GM21515 (cell line): ENCODE measurements at regions not wholly inside any gene's neighbourhood (a gene's known extent, or its start where the extent isn't known, plus 50 kb on each side); places are given as distances from the start of the nearest gene placed in this dataset.

Experiments used
- ATAC-seq: cut with Tn5 transposase; IDR thresholded peaks from one replicate; pipeline ENCODE4 v1.9.1; 2021; ENCODE audit not compliant: unreplicated experiment

DNA sequence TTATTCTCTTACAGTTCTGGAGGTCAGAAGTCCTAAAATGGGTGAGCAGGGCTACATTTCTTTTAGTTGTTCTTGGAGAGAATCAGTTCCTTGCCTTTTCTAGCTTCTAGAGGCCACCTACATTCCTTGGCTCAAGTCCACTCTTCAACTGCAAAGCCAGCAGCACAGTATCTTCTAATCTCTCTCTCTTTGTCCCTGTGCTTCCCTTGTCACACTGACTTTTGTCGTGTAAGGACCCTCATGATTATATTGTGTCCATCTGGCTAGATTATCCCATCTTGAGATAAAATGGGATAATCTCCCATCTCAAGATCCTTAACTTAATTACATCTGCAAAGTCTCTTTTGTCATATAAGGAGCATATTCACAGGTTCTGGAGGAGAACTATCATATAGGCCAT lies 359.0 kb downstream of the ADRA2A start:
- no peak for ATAC-seq

GRCh38 chr10:111439034-111439842 lies 362.4 kb downstream of the ADRA2A start:
- ATAC-seq: no peak

- no peak for ATAC-seq
These were observed 363.7 kb downstream of the ADRA2A start for GRCh38 chr10:111440501-111440900.

DNA sequence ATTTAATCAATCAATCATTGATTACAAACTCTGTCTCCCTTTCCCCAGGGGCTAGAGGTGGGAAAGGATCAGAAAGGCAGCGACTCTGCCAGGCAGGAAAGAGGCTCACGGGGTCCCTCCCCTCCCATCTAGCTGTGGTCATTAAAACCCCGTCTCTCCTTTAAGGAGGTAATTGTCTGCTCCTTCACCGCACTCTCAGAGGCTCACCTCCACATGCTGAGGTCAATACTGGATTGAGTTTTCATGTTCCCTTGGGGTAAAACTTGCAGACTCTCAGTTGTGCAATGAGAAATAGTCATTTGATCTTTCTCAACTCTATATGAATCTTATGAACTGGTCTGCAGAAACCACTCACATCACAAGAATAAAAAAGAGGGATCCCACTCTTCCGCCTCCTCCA lies 368.8 kb downstream of the ADRA2A start:
- no peak for ATAC-seq

DNA sequence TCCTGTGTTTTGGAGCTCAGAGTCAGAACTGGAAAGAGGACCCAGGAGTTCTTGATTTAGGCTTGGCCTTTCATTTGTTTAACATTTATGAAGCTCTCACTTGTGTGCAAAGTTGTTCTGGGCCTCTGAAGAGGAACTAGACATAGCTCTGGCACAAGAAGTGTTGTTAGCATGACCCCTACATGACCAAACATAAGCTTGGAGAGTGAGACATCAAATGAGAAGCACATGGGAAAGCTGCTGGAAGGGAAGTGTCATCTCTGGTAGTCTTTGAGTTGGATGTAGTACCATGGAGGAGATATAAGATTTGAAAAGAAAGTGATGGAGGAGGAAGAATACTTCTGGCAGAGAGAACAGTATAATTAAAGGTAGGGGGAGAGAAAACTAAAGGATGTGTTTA lies 370.1 kb downstream of the ADRA2A start:
- no peak for ATAC-seq

- no peak for ATAC-seq
These were observed 375.3 kb downstream of the ADRA2A start for GRCh38 chr10:111452153-111452552.

- ATAC-seq: no peak
These were observed 379.1 kb downstream of the ADRA2A start for GRCh38 chr10:111455776-111456426.

DNA sequence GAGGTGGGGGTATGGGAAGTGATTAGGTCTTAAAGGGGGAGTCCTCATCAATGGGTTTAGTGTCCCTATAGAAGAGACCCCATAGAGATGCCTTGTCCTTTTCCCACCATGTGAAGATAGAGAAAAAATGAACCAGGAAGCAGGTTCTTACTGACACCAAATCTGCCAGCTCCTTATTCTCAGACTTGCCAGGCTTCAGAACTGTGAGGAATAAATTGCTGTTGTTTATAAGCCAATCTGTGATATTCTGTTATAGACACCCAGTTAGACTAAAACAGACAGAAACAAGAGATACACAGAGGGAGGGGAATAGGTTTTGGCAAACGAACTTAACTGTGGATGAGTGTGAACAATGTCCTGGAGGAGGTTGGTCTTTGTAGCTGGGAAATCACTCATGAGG lies 381.4 kb downstream of the ADRA2A start:
- no peak for ATAC-seq

- no peak for ATAC-seq
These were observed 383.1 kb downstream of the ADRA2A start for GRCh38 chr10:111459967-111460366.

DNA sequence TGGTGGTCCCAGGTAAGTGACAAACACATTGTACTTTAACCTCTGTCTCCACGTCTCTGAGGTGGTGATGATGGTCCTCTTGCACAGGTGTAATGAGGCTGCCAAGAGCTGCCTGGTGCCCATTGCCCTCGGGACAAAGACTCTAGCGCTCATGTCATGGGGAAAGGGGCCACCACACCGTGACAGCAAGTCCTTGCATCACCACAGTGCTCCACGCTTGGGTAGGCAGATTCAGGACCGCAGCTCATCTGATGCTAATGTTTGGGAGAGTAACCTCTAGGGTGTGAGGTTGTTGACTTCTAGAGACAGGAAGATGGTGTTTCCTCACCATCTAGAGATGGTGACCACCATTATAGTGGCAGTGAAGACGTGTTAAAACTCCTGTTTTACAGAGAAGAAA lies 395.6 kb downstream of the ADRA2A start:
- no peak for ATAC-seq

GRCh38 chr10:111473361-111473760 lies 396.5 kb downstream of the ADRA2A start:
- no peak for ATAC-seq

DNA sequence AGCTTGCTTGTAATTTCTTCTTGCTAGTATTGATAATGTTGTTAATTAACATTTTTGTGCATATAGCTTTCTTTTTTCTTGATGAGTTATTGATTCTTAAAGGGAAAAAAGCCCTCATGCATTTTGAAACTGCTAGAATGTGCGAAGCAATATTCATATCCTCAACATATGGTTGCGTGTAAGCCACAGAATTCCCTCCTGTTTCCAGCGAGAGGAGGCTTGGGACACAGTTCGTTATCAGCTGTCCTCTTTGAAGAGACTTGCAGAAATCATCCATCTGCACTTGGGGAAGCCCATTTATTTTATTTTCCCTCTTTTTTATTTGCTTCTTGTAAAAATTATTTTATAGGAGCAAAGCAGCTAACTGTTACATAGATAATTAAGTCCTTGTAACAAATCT lies 398.0 kb downstream of the ADRA2A start:
- ATAC-seq: no peak

DNA sequence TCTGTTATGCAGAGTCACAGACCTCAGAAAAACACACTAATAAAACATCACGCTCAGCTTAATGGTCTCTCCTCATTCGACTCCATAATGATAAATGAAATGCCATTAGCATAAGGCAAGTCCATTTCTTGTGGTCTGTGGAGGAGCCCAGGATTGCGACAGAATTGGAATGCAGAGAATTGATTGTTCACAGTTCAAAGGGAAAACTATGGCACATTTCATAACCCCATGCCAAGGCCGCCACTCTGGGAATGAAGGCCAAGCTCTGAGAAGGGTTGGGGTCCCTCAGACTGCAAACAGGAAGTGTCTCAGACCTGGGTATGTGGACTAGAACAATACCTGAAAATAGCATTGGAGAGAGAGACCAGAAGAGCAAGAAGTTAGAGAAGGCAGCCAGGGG lies 398.9 kb downstream of the ADRA2A start:
- ATAC-seq: no peak

DNA sequence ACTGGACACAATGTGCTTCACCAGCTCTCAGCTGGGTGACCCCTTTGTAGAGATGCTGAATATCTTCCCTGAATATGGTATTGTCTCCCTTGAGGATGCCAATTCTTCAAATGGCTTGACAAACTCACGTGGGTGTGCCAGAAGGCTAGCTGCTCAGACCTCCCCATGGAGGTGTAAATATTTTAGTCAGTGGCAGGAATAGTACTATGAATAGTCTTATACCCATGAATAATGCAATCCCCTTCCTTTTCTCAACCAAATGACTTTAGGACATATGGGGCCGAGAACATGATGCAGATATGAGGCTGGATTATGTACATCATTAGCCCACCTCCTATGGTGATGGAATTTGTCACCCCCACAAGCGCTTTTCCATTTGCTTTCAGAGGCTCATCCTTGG lies 401.8 kb downstream of the ADRA2A start:
- ATAC-seq: no peak

DNA sequence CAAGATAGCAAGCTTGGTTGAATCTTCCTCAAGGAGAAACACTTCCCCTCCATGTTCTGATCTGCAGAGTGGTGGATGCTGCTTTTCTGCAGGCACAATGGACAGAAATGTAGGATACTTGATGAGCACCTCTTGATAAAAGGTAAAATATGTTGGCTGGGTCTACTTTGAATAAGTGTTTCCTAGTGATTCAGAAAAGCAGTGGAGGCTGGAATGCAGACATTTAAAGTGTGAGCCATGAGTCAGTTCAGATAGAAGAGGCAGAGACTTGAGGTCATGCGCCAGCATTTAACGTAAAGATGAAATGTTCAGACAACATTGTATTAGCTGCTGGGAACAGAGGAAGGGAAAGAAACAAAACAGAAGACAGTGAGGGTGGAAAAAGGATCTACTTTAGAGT lies 403.1 kb downstream of the ADRA2A start:
- no peak for ATAC-seq

DNA sequence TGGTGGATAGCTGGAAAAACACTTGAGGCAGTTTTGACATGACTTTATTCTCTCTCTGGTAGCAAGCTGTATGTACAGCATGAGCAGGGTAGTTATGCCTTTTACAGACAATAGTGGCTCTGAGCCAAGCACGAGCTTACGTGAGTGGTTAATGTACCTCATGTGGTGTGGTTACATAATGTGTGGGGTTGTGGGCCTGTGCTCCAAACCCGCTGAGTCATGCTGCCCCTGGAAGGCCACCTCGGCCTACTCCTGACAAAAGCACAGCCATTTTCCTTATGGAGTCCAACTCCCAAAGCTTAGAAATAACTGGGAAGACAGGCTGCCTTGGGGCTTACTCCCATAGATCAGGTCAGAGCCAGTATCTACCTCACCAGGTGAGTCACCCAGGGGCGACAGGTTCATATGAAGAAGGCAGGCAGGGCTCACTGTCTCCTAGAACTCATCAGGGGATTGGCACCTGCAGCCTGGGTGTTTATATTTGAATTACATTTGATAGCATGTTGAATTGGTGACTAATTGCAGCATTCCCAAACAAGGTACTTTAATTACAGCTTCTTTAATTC lies 404.5 kb downstream of the ADRA2A start:
- no peak for ATAC-seq

GRCh38 chr10:111481866-111482265 lies 405.0 kb downstream of the ADRA2A start:
- no peak for ATAC-seq

DNA sequence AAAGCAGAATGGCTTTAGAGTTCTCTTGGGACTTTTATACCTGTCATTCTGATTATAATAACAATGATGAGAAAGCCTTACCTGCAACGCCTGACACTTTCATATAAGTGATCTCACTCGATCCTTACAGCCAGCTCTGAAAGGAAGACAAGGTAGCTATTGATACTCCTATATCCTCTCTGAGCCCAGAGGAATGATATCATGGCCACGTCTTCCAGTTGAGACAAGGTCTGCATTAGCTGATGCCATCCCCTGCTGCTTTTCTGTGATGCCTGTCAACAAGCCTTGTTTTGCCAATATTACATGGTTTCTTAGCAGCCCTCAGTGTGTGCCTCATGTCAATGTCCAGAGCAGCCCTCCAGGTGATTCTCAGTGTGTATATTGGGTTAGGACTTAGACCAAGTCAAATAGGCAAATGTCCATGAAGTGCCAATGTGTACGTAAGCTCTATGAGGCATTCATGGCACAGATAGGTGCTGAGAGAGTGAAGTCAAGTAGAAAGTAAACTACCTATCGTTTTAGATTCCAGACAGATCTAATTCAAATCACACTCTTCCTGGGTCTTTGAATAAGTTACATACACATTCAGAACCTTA lies 405.9 kb downstream of the ADRA2A start:
- no peak for ATAC-seq

GRCh38 chr10:111485767-111486166 lies 408.9 kb downstream of the ADRA2A start:
- ATAC-seq: no peak

DNA sequence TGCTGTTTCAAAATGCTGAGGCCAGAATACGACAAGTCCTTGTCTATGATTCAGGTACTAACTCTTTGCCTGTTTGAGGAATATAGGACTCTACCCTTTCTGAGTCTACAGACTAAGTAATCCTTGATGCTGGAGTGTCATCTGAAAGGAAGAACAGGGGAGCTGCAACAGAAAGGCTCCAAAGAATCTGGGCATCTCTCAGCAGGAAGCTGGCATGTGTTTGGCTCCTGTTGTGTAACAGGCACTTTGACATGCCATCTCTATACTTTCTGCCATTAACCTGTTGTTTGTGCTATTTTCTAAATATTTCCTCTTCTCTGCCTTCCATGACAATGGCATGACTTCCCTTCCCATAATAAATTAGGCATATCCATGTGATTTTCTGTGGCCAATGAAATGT lies 409.5 kb downstream of the ADRA2A start:
- ATAC-seq: no peak

- ATAC-seq: no peak
These were observed 411.8 kb downstream of the ADRA2A start for GRCh38 chr10:111488668-111489067.

DNA sequence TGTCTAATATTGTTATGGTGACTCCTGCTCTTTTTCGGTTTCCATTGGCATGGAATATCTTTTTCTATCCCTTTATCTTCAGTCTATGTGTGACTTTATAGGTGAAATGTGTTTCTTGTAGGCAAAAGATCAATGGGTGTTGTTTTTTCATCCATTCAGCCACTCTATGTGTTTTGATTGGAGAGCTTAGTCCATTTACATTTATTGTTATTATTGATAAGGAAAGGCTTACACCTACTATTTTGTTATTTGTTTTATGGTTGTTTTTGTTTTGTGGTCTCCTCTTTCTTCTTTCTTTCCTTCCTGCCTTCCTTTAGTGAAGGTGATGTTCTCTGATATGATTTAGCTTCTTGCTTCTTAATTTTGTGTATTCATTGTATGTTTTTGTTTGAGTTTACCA lies 414.3 kb downstream of the ADRA2A start:
- no peak for ATAC-seq
